ENCODE measurements at regions not wholly inside any gene's neighbourhood (a gene's known extent, or its start where the extent isn't known, plus 50 kb on each side); places are given as distances from the start of the nearest gene placed in this dataset.

DNA sequence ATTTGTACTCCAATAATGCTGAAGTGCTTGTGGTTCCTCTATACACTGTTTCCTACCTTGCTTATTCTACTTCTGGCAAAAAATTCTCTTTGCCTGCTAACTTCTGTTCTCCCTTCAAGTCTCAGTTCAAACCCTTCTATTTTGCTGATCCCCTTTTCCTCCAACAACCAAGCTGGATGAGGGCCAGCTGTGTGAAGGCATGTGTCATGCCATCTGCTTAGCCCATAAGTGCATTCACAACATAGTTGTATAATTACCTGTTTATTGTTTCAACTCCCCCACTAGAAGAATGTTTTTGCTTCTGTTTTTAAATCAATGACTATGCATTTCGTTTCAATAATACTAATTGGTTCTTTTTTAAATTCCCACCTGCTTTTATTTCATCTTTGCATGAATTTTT lies 1951.4 kb upstream of the WWC1 start:
- H3K4me3 Mint-ChIP-seq: no peak overlapping the region
- ChIA-PET CTCF (ENCODE audit: partially characterized antibody) (no interaction called here), POLR2A (ENCODE audit: partially characterized antibody) (no interaction called here)
- no peaks in the 10 kb centered on the region for H3K4me1 Mint-ChIP-seq
- Histone ChIP-seq H3K4me3 (ENCODE audit: low read length in 2 of 2) (no peak overlapping the region), H3K27me3 (ENCODE audit: insufficient read depth, low read length) (no peaks in the 10 kb centered on the region), H3K9me3 (ENCODE audit: control insufficient read depth in 1 of 2, low read length in 2 of 2) (no peaks in the 10 kb centered on the region), H3K36me3 (ENCODE audit: insufficient read depth, low read length) (no peaks in the 10 kb centered on the region), H3K4me1 (ENCODE audit: insufficient read depth, low read length) (no peaks in the 10 kb centered on the region), H3K27ac (ENCODE audit: low read depth, low read length) (no peak overlapping the region)
- H3K27ac Mint-ChIP-seq: no peak overlapping the region
- DNase-seq: no peak
- H3K9me3 Mint-ChIP-seq: peaks cover 3 to 24% (median 7%) of the 10 kb centered on the region in 8 donors
- no peaks in the 10 kb centered on the region for H3K36me3 Mint-ChIP-seq
- H3K27me3 Mint-ChIP-seq: no peaks in the 10 kb centered on the region
- intact Hi-C loops (cut with micrococcal nuclease): no loop called here

DNA sequence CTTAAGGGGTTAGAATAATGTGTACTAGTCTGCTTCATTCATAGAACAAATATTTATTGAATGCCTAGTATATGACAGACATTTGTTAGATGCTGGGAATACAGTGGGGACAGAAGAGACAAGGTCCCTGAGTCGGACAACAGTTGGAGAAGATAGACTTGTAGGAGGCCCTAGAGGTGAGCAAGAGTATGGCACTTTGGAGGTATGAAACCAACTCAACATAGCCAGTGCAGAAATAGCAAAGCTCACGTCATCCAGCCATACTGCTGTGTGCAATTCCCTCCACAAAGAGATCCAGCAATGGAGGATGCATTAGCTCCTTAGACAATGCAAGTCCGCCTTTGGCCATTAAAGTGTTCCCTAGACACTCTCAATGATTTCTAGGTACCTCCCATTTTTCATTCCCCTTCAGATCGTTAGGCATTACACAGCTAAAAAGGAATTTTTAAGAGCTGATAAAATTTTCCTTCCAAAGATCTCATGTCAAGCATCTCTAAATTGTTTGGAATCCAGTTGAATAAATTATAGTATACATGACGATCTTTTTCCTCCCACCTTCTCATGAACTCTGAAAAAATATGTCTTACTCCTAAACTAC lies 1949.6 kb upstream of the WWC1 start:
- H3K4me1 Mint-ChIP-seq: no peaks in the 10 kb centered on the region
- Histone ChIP-seq H3K27me3 (ENCODE audit: insufficient read depth, low read length) (no peaks in the 10 kb centered on the region), H3K27ac (ENCODE audit: low read depth, low read length) (no peak overlapping the region), H3K9me3 (ENCODE audit: control insufficient read depth in 1 of 2, low read length in 2 of 2) (no peaks in the 10 kb centered on the region), H3K36me3 (ENCODE audit: insufficient read depth, low read length) (no peaks in the 10 kb centered on the region), H3K4me1 (ENCODE audit: insufficient read depth, low read length) (no peaks in the 10 kb centered on the region), H3K4me3 (ENCODE audit: low read length in 2 of 2) (no peak overlapping the region)
- peaks cover 0 to 15% (median 5%) of the 10 kb centered on the region in 8 donors for H3K9me3 Mint-ChIP-seq
- H3K36me3 Mint-ChIP-seq: no peaks in the 10 kb centered on the region
- no peaks in the 10 kb centered on the region for H3K27me3 Mint-ChIP-seq
- no peak for DNase-seq
- intact Hi-C loops (cut with micrococcal nuclease): no loop called here
- H3K4me3 Mint-ChIP-seq: no peak overlapping the region
- CTCF ChIA-PET (ENCODE audit: partially characterized antibody): no interaction called here
- POLR2A ChIA-PET (ENCODE audit: partially characterized antibody): no interaction called here
- no peak overlapping the region for H3K27ac Mint-ChIP-seq

- no peak overlapping the region for H3K27ac ChIP-seq (ENCODE audit: low read depth, low read length)
- H3K4me3 Mint-ChIP-seq: no peak overlapping the region
- intact Hi-C loops (cut with micrococcal nuclease): no loop called here
- no peak overlapping the region for H3K4me3 ChIP-seq (ENCODE audit: low read length in 2 of 2)
- H3K4me1 ChIP-seq (ENCODE audit: insufficient read depth, low read length): no peaks in the 10 kb centered on the region
- H3K27me3 Mint-ChIP-seq: no peaks in the 10 kb centered on the region
- no peaks in the 10 kb centered on the region for H3K4me1 Mint-ChIP-seq
- POLR2A ChIA-PET (ENCODE audit: partially characterized antibody): no interaction called here
- H3K36me3 Mint-ChIP-seq: no peaks in the 10 kb centered on the region
- DNase-seq: no peak
- H3K27ac Mint-ChIP-seq: no peak overlapping the region
- peaks cover 0 to 15% (median 5%) of the 10 kb centered on the region in 8 donors for H3K9me3 Mint-ChIP-seq
- CTCF ChIA-PET (ENCODE audit: partially characterized antibody): no interaction called here
- H3K36me3 ChIP-seq (ENCODE audit: insufficient read depth, low read length): no peaks in the 10 kb centered on the region
- no peaks in the 10 kb centered on the region for H3K9me3 ChIP-seq (ENCODE audit: control insufficient read depth in 1 of 2, low read length in 2 of 2)
- H3K27me3 ChIP-seq (ENCODE audit: insufficient read depth, low read length): no peaks in the 10 kb centered on the region
Observed at GRCh38 chr5:166342402-166342801, 1949.0 kb upstream of the WWC1 start.

GRCh38 chr5:166346726-166347374 lies 1944.6 kb upstream of the WWC1 start:
- no peaks in the 10 kb centered on the region for H3K27me3 Mint-ChIP-seq
- H3K4me1 ChIP-seq (ENCODE audit: insufficient read depth, low read length): no peaks in the 10 kb centered on the region
- H3K9me3 Mint-ChIP-seq: peaks cover 0 to 14% (median 4%) of the 10 kb centered on the region in 8 donors
- no peaks in the 10 kb centered on the region for H3K4me1 Mint-ChIP-seq
- intact Hi-C loops (cut with micrococcal nuclease): no loop called here
- H3K27me3 ChIP-seq (ENCODE audit: insufficient read depth, low read length): no peaks in the 10 kb centered on the region
- no peaks in the 10 kb centered on the region for H3K36me3 ChIP-seq (ENCODE audit: insufficient read depth, low read length)
- no peak overlapping the region for H3K4me3 Mint-ChIP-seq
- H3K4me3 ChIP-seq (ENCODE audit: low read length in 2 of 2): no peak overlapping the region
- CTCF ChIA-PET (ENCODE audit: partially characterized antibody): no interaction called here
- H3K27ac ChIP-seq (ENCODE audit: low read depth, low read length): no peak overlapping the region
- H3K9me3 ChIP-seq (ENCODE audit: control insufficient read depth in 1 of 2, low read length in 2 of 2): no peaks in the 10 kb centered on the region
- POLR2A ChIA-PET (ENCODE audit: partially characterized antibody): no interaction called here
- H3K27ac Mint-ChIP-seq: no peak overlapping the region
- H3K36me3 Mint-ChIP-seq: no peaks in the 10 kb centered on the region
- DNase-seq: no peak

- H3K9me3 ChIP-seq (ENCODE audit: control insufficient read depth in 1 of 2, low read length in 2 of 2): no peaks in the 10 kb centered on the region
- intact Hi-C loops (cut with micrococcal nuclease): no loop called here
- H3K36me3 Mint-ChIP-seq: no peaks in the 10 kb centered on the region
- no peaks in the 10 kb centered on the region for H3K36me3 ChIP-seq (ENCODE audit: insufficient read depth, low read length)
- no peak for DNase-seq
- H3K4me1 ChIP-seq (ENCODE audit: insufficient read depth, low read length): no peaks in the 10 kb centered on the region
- ChIA-PET POLR2A (ENCODE audit: partially characterized antibody) (no interaction called here), CTCF (ENCODE audit: partially characterized antibody) (no interaction called here)
- H3K27ac ChIP-seq (ENCODE audit: low read depth, low read length): no peak overlapping the region
- H3K4me3 Mint-ChIP-seq: no peak overlapping the region
- peaks cover 0 to 10% (median 0%) of the 10 kb centered on the region in 8 donors for H3K9me3 Mint-ChIP-seq
- no peak overlapping the region for H3K4me3 ChIP-seq (ENCODE audit: low read length in 2 of 2)
- no peaks in the 10 kb centered on the region for H3K27me3 ChIP-seq (ENCODE audit: insufficient read depth, low read length)
- no peaks in the 10 kb centered on the region for H3K4me1 Mint-ChIP-seq
- no peaks in the 10 kb centered on the region for H3K27me3 Mint-ChIP-seq
- H3K27ac Mint-ChIP-seq: no peak overlapping the region
Observed at GRCh38 chr5:166349046-166349445, 1942.4 kb upstream of the WWC1 start.

GRCh38 chr5:166353580-166353979 lies 1937.9 kb upstream of the WWC1 start:
- intact Hi-C loops (cut with micrococcal nuclease): no loop called here
- Histone ChIP-seq H3K36me3 (ENCODE audit: insufficient read depth, low read length) (no peaks in the 10 kb centered on the region), H3K27ac (ENCODE audit: low read depth, low read length) (no peak overlapping the region), H3K27me3 (ENCODE audit: insufficient read depth, low read length) (no peaks in the 10 kb centered on the region), H3K4me3 (ENCODE audit: low read length in 2 of 2) (no peak overlapping the region), H3K4me1 (ENCODE audit: insufficient read depth, low read length) (no peaks in the 10 kb centered on the region), H3K9me3 (ENCODE audit: control insufficient read depth in 1 of 2, low read length in 2 of 2) (no peaks in the 10 kb centered on the region)
- POLR2A ChIA-PET (ENCODE audit: partially characterized antibody): no interaction called here
- Mint-ChIP-seq H3K4me3 (no peak overlapping the region), H3K27ac (no peak overlapping the region), H3K27me3 (no peaks in the 10 kb centered on the region), H3K4me1 (no peaks in the 10 kb centered on the region), H3K36me3 (no peaks in the 10 kb centered on the region), H3K9me3 (peaks cover 2 to 17% (median 5%) of the 10 kb centered on the region in 8 donors)
- DNase-seq: no peak
- CTCF ChIA-PET (ENCODE audit: partially characterized antibody): no interaction called here

DNA sequence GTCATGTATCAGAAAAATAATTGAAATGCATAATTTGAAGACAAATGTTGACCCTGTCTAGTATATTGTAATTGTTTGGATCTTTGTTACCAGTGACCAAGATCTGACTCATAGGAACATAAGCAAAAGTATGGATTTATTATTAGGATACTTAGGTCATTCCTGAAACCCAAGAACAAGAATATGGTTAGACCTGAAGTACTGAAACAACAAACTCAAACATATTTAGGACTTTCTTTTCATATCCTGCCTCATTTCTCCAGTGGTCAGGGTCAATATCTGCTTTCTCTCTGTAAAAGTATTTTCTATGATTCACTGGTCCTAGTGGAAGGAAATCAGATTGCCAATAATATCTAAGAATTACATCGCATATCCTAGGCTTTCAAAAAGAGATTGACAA lies 1937.1 kb upstream of the WWC1 start:
- no peak overlapping the region for H3K4me3 Mint-ChIP-seq
- CTCF ChIA-PET (ENCODE audit: partially characterized antibody): no interaction called here

More for the DNA sequence above, 1937.1 kb upstream of the WWC1 start:
- H3K4me1 Mint-ChIP-seq: no peaks in the 10 kb centered on the region
- H3K27me3 Mint-ChIP-seq: no peaks in the 10 kb centered on the region
- no peak for DNase-seq
- intact Hi-C loops (cut with micrococcal nuclease): no loop called here
- Histone ChIP-seq H3K4me3 (ENCODE audit: low read length in 2 of 2) (no peak overlapping the region), H3K36me3 (ENCODE audit: insufficient read depth, low read length) (no peaks in the 10 kb centered on the region), H3K27ac (ENCODE audit: low read depth, low read length) (no peak overlapping the region), H3K27me3 (ENCODE audit: insufficient read depth, low read length) (no peaks in the 10 kb centered on the region), H3K9me3 (ENCODE audit: control insufficient read depth in 1 of 2, low read length in 2 of 2) (no peaks in the 10 kb centered on the region), H3K4me1 (ENCODE audit: insufficient read depth, low read length) (no peaks in the 10 kb centered on the region)
- no peaks in the 10 kb centered on the region for H3K36me3 Mint-ChIP-seq
- H3K27ac Mint-ChIP-seq: no peak overlapping the region
- POLR2A ChIA-PET (ENCODE audit: partially characterized antibody): no interaction called here
- H3K9me3 Mint-ChIP-seq: peaks cover 3 to 18% (median 6%) of the 10 kb centered on the region in 8 donors

All from CD4-positive, alpha-beta memory T cell (primary cell).